MM.1S (cell line): ENCODE measurements at regions not wholly inside any gene's neighbourhood (a gene's known extent, or its start where the extent isn't known, plus 50 kb on each side); places are given as distances from the start of the nearest gene placed in this dataset.

ENCODE experiments used
- EZH2phosphoT487 ChIP-seq: fragments of 300-600 bp; sonication (generic); IDR thresholded peaks from 2 replicates; pipeline ENCODE4 v1.6.1; 2018; ENCODE audit warnings: antibody characterized with exemption, low read length
- TF ChIP-seq, protein P1 (sequence below): fragments of 300-600 bp; sonication (generic); IDR thresholded peaks from 2 replicates; pipeline ENCODE4 v1.5.1; 2016; ENCODE audit warnings: antibody characterized with exemption, low read length, mixed read lengths

DNA sequence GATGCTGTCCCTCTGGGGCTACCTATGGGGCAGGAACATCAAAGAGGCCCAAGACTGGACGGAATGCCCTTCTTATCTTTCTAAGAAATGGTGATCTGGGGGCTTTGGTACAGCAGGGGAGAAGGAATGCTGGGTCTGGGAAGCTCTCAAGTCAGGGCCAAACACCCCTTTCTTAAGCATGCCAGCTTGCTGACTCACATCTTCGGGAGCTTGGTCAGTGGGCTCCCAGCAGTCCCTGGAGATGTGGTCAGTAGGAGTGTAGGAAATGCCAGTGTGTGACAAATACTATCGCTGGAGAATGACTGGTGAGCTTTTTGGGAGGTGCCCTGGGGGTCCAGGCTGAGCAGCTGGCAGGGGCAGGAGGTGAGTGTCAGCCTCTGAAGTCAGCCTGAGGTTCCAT, 105.0 kb upstream of the CDC42EP3 start:
- TF ChIP-seq, protein P1, sequence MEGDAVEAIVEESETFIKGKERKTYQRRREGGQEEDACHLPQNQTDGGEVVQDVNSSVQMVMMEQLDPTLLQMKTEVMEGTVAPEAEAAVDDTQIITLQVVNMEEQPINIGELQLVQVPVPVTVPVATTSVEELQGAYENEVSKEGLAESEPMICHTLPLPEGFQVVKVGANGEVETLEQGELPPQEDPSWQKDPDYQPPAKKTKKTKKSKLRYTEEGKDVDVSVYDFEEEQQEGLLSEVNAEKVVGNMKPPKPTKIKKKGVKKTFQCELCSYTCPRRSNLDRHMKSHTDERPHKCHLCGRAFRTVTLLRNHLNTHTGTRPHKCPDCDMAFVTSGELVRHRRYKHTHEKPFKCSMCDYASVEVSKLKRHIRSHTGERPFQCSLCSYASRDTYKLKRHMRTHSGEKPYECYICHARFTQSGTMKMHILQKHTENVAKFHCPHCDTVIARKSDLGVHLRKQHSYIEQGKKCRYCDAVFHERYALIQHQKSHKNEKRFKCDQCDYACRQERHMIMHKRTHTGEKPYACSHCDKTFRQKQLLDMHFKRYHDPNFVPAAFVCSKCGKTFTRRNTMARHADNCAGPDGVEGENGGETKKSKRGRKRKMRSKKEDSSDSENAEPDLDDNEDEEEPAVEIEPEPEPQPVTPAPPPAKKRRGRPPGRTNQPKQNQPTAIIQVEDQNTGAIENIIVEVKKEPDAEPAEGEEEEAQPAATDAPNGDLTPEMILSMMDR, result no peak
- TF ChIP-seq EZH2phosphoT487, result no peak
